ENCODE measurements at regions not wholly inside any gene's neighbourhood (a gene's known extent, or its start where the extent isn't known, plus 50 kb on each side); places are given as distances from the start of the nearest gene placed in this dataset.
"Not testable (repeated sequence)": the region's sequence is repeated elsewhere in the genome, so short reads cannot be mapped to it uniquely, and the experiment has no call there.

- no peaks in the 10 kb centered on the region for H3K4me1 Mint-ChIP-seq
- no peaks in the 10 kb centered on the region for H3K27me3 Mint-ChIP-seq
- no peak overlapping the region for H3K27ac Mint-ChIP-seq
- H3K36me3 Mint-ChIP-seq: no peaks in the 10 kb centered on the region
- H3K4me3 Mint-ChIP-seq: no peak overlapping the region
- CTCF ChIA-PET: no interaction called here
- no peak for DNase-seq
- H3K9me3 Mint-ChIP-seq: peaks cover 15% of the 10 kb centered on the region
These were observed 105.0 kb upstream of the TMTC1 start for GRCh38 chr12:29888777-29889176.

- H3K27ac Mint-ChIP-seq, H3K27me3 Mint-ChIP-seq, CTCF ChIA-PET, H3K4me1 Mint-ChIP-seq, H3K36me3 Mint-ChIP-seq, DNase-seq, H3K4me3 Mint-ChIP-seq: not testable (repeated sequence)
- H3K9me3 Mint-ChIP-seq: peaks cover 13% of the 10 kb centered on the region
These were observed 101.2 kb upstream of the TMTC1 start for GRCh38 chr12:29884957-29885356.

- peaks cover 13% of the 10 kb centered on the region for H3K9me3 Mint-ChIP-seq
- no peaks in the 10 kb centered on the region for H3K36me3 Mint-ChIP-seq
- no peaks in the 10 kb centered on the region for H3K4me1 Mint-ChIP-seq
- DNase-seq: no peak
- H3K27ac Mint-ChIP-seq: no peak overlapping the region
- H3K4me3 Mint-ChIP-seq: no peak overlapping the region
- CTCF ChIA-PET: no interaction called here
- H3K27me3 Mint-ChIP-seq: no peaks in the 10 kb centered on the region
These were observed 100.3 kb upstream of the TMTC1 start for GRCh38 chr12:29883941-29884554.

- no peak for DNase-seq
- no peak overlapping the region for H3K27ac Mint-ChIP-seq
- CTCF ChIA-PET: no interaction called here
- H3K36me3 Mint-ChIP-seq: no peaks in the 10 kb centered on the region
- no peaks in the 10 kb centered on the region for H3K4me1 Mint-ChIP-seq
- H3K4me3 Mint-ChIP-seq: no peak overlapping the region
- peaks cover 14% of the 10 kb centered on the region for H3K9me3 Mint-ChIP-seq
- no peaks in the 10 kb centered on the region for H3K27me3 Mint-ChIP-seq
These were observed 99.8 kb upstream of the TMTC1 start for GRCh38 chr12:29883525-29883924.

- DNase-seq: no peak
- H3K9me3 Mint-ChIP-seq: peaks cover 10% of the 10 kb centered on the region
- H3K27me3 Mint-ChIP-seq: no peaks in the 10 kb centered on the region
- H3K4me3 Mint-ChIP-seq: no peak overlapping the region
- H3K27ac Mint-ChIP-seq: no peak overlapping the region
- H3K4me1 Mint-ChIP-seq: no peaks in the 10 kb centered on the region
- H3K36me3 Mint-ChIP-seq: no peaks in the 10 kb centered on the region
- CTCF ChIA-PET: no interaction called here
These were observed 99.1 kb upstream of the TMTC1 start for GRCh38 chr12:29882846-29883245.

- no peak for DNase-seq
- no peak overlapping the region for H3K4me3 Mint-ChIP-seq
- no peaks in the 10 kb centered on the region for H3K36me3 Mint-ChIP-seq
- H3K4me1 Mint-ChIP-seq: no peaks in the 10 kb centered on the region
- no peak overlapping the region for H3K27ac Mint-ChIP-seq
- CTCF ChIA-PET: no interaction called here
- H3K9me3 Mint-ChIP-seq: peaks cover 8% of the 10 kb centered on the region
- no peaks in the 10 kb centered on the region for H3K27me3 Mint-ChIP-seq
These were observed 97.2 kb upstream of the TMTC1 start for GRCh38 chr12:29880987-29881386.

- Mint-ChIP-seq H3K4me3 (no peak overlapping the region), H3K4me1 (no peaks in the 10 kb centered on the region), H3K36me3 (no peaks in the 10 kb centered on the region), H3K9me3 (peaks cover 6% of the 10 kb centered on the region), H3K27me3 (no peaks in the 10 kb centered on the region), H3K27ac (no peak overlapping the region)
- CTCF ChIA-PET: no interaction called here
- DNase-seq: no peak
These were observed 96.0 kb upstream of the TMTC1 start for GRCh38 chr12:29879606-29880308.

GRCh38 chr12:29869946-29870345 is 86.2 kb upstream of the TMTC1 start:
- Mint-ChIP-seq H3K27me3 (no peaks in the 10 kb centered on the region), H3K27ac (no peak overlapping the region), H3K9me3 (peaks cover 15% of the 10 kb centered on the region), H3K4me3 (no peak overlapping the region), H3K4me1 (no peaks in the 10 kb centered on the region), H3K36me3 (no peaks in the 10 kb centered on the region)
- CTCF ChIA-PET: no interaction called here
- DNase-seq: no peak

GRCh38 chr12:29867823-29868222 is 84.1 kb upstream of the TMTC1 start:
- peaks cover 15% of the 10 kb centered on the region for H3K9me3 Mint-ChIP-seq
- no peak overlapping the region for H3K27ac Mint-ChIP-seq
- CTCF ChIA-PET: no interaction called here
- DNase-seq: no peak
- H3K27me3 Mint-ChIP-seq: no peaks in the 10 kb centered on the region
- H3K36me3 Mint-ChIP-seq: no peaks in the 10 kb centered on the region
- H3K4me3 Mint-ChIP-seq: no peak overlapping the region
- H3K4me1 Mint-ChIP-seq: no peaks in the 10 kb centered on the region

- H3K9me3 Mint-ChIP-seq: peaks cover 11% of the 10 kb centered on the region
- no peaks in the 10 kb centered on the region for H3K36me3 Mint-ChIP-seq
- H3K4me3 Mint-ChIP-seq: no peak overlapping the region
- H3K27me3 Mint-ChIP-seq: no peaks in the 10 kb centered on the region
- H3K4me1 Mint-ChIP-seq: no peaks in the 10 kb centered on the region
- DNase-seq: no peak
- H3K27ac Mint-ChIP-seq: no peak overlapping the region
- CTCF ChIA-PET: no interaction called here
These were observed 79.9 kb upstream of the TMTC1 start for GRCh38 chr12:29863665-29864064.

GRCh38 chr12:29858270-29858786 is 74.6 kb upstream of the TMTC1 start:
- H3K9me3 Mint-ChIP-seq: peaks cover 1% of the 10 kb centered on the region
- H3K27me3 Mint-ChIP-seq: no peaks in the 10 kb centered on the region
- no peak for DNase-seq
- H3K36me3 Mint-ChIP-seq: no peaks in the 10 kb centered on the region
- CTCF ChIA-PET: no interaction called here
- no peaks in the 10 kb centered on the region for H3K4me1 Mint-ChIP-seq
- H3K27ac Mint-ChIP-seq: no peak overlapping the region
- H3K4me3 Mint-ChIP-seq: no peak overlapping the region

GRCh38 chr12:29847246-29847645 is 63.5 kb upstream of the TMTC1 start:
- DNase-seq: no peak
- H3K36me3 Mint-ChIP-seq: no peaks in the 10 kb centered on the region
- H3K4me1 Mint-ChIP-seq: no peaks in the 10 kb centered on the region
- no peak overlapping the region for H3K4me3 Mint-ChIP-seq
- CTCF ChIA-PET: no interaction called here
- peaks cover 23% of the 10 kb centered on the region for H3K9me3 Mint-ChIP-seq
- H3K27me3 Mint-ChIP-seq: no peaks in the 10 kb centered on the region
- no peak overlapping the region for H3K27ac Mint-ChIP-seq

- Mint-ChIP-seq H3K27me3 (no peaks in the 10 kb centered on the region), H3K4me3 (no peak overlapping the region), H3K9me3 (peaks cover 17% of the 10 kb centered on the region), H3K36me3 (no peaks in the 10 kb centered on the region), H3K4me1 (no peaks in the 10 kb centered on the region), H3K27ac (no peak overlapping the region)
- CTCF ChIA-PET: no interaction called here
- no peak for DNase-seq
These were observed 60.9 kb upstream of the TMTC1 start for GRCh38 chr12:29844667-29845066.

- H3K9me3 Mint-ChIP-seq: peaks cover 22% of the 10 kb centered on the region
- no peak overlapping the region for H3K27ac Mint-ChIP-seq
- DNase-seq: no peak
- no peak overlapping the region for H3K4me3 Mint-ChIP-seq
- H3K4me1 Mint-ChIP-seq: no peaks in the 10 kb centered on the region
- CTCF ChIA-PET: no interaction called here
- no peaks in the 10 kb centered on the region for H3K36me3 Mint-ChIP-seq
- H3K27me3 Mint-ChIP-seq: no peaks in the 10 kb centered on the region
These were observed 59.3 kb upstream of the TMTC1 start for GRCh38 chr12:29843036-29843435.

GRCh38 chr12:29838768-29839167 is 55.0 kb upstream of the TMTC1 start:
- H3K27ac Mint-ChIP-seq: no peak overlapping the region
- no peak for DNase-seq
- no peaks in the 10 kb centered on the region for H3K4me1 Mint-ChIP-seq
- no peak overlapping the region for H3K4me3 Mint-ChIP-seq
- peaks cover 23% of the 10 kb centered on the region for H3K9me3 Mint-ChIP-seq
- H3K27me3 Mint-ChIP-seq: no peaks in the 10 kb centered on the region
- no peaks in the 10 kb centered on the region for H3K36me3 Mint-ChIP-seq
- CTCF ChIA-PET: no interaction called here

Data from activated naive CD4-positive, alpha-beta T cell treated with anti-CD3 and anti-CD28 coated beads, Interleukin-2, amount 10 ng/mL, durations not matched to agents 7 days and 5 days (primary cell).